WTC11 (cell line): ENCODE measurements at regions not wholly inside any gene's neighbourhood (a gene's known extent, or its start where the extent isn't known, plus 50 kb on each side); places are given as distances from the start of the nearest gene placed in this dataset.

Source experiments
- ATAC-seq: fragments of 200-7000 bp; cut with Tn5 transposase; 2 replicates; pipeline ENCODE4 v1.10.0; 2021; ENCODE audit warnings: mild to moderate bottlenecking, moderate library complexity
- CTCF ChIA-PET: fragments of 300-600 bp; sonication (Branson Sonifier 250); formaldehyde crosslinking; loops from one replicate; lab custom pipeline; 2021; ENCODE audit warnings: antibody characterized with exemption; lab: Charles Lee
- POLR2A ChIA-PET: fragments of 350-600 bp; sonication (Branson Sonifier 250); formaldehyde crosslinking; loops from one replicate; lab custom pipeline; 2021; ENCODE audit warnings: antibody characterized with exemption; lab: Charles Lee
- DNase-seq: peaks from one replicate; pipeline ENCODE4 v3.0.0; 2021; ENCODE audit warnings: low spot score
- H3K27ac Mint-ChIP-seq: 2 replicates; pipeline ENCODE4 v1.8.0; 2021; ENCODE audit warnings: mixed read lengths
- H3K27me3 Mint-ChIP-seq: 2 replicates; pipeline ENCODE4 v1.8.0; 2021; ENCODE audit warnings: low read depth, mild to moderate bottlenecking, moderate library complexity, mixed read lengths
- H3K36me3 Mint-ChIP-seq: 2 replicates; pipeline ENCODE4 v1.8.0; 2021; ENCODE audit warnings: mixed read lengths
- H3K4me1 Mint-ChIP-seq: 2 replicates; pipeline ENCODE4 v1.8.0; 2022; ENCODE audit warnings: mixed read lengths
- H3K4me3 Mint-ChIP-seq: 2 replicates; pipeline ENCODE4 v1.8.0; 2021; ENCODE audit warnings: mild to moderate bottlenecking, moderate library complexity, mixed read lengths
- H3K9me3 Mint-ChIP-seq: 2 replicates; pipeline ENCODE4 v1.8.0; 2021; ENCODE audit warnings: mixed read lengths
- CREM ChIP-seq: sonication (generic); formaldehyde crosslinking; IDR thresholded peaks from 2 replicates; pipeline ENCODE4 v1.8.1; 2022; ENCODE audit warnings: mild to moderate bottlenecking, missing genetic modification reagents, moderate library complexity
- E2F1 ChIP-seq: sonication (generic); formaldehyde crosslinking; IDR thresholded peaks from 2 replicates; pipeline ENCODE4 v1.8.0; 2022; ENCODE audit warnings: mild to moderate bottlenecking, missing genetic modification reagents
- ERG ChIP-seq: fragments of 250-450 bp; sonication (Bioruptor Pico); IDR thresholded peaks from 2 replicates; pipeline ENCODE4 v1.8.0; 2021; ENCODE audit warnings: mild to moderate bottlenecking
- FOXK1 ChIP-seq: sonication (generic); formaldehyde crosslinking; IDR thresholded peaks from 2 replicates; pipeline ENCODE4 v1.8.0; 2022; ENCODE audit warnings: mild to moderate bottlenecking, moderate library complexity, missing genetic modification reagents
- KAT7 ChIP-seq: sonication (generic); formaldehyde crosslinking; IDR thresholded peaks from 2 replicates; pipeline ENCODE4 v1.8.1; 2023; ENCODE audit warnings: missing genetic modification reagents, mild to moderate bottlenecking, borderline replicate concordance
- MXD4 ChIP-seq: fragments of 250-450 bp; sonication (Bioruptor Pico); IDR thresholded peaks from 2 replicates; pipeline ENCODE4 v1.8.0; 2021; ENCODE audit warnings: mild to moderate bottlenecking, moderate library complexity, borderline replicate concordance
- MYBL2 ChIP-seq: sonication (generic); formaldehyde crosslinking; IDR thresholded peaks from 2 replicates; pipeline ENCODE4 v1.8.1; 2023; ENCODE audit warnings: mild to moderate bottlenecking, moderate library complexity, missing genetic modification reagents
- NR2C2 ChIP-seq: sonication (generic); formaldehyde crosslinking; IDR thresholded peaks from 2 replicates; pipeline ENCODE4 v1.8.0; 2022; ENCODE audit warnings: mild to moderate bottlenecking, missing genetic modification reagents
- SP1 ChIP-seq: sonication (generic); formaldehyde crosslinking; conservative IDR thresholded peaks from 2 replicates; pipeline ENCODE4 v1.8.1; 2022; ENCODE audit warnings: missing genetic modification reagents
- ZNF232 ChIP-seq: sonication (generic); formaldehyde crosslinking; IDR thresholded peaks from 2 replicates; pipeline ENCODE4 v1.8.0; 2022; ENCODE audit warnings: mild to moderate bottlenecking, missing genetic modification reagents
- ZNF317 ChIP-seq: sonication (generic); formaldehyde crosslinking; IDR thresholded peaks from 2 replicates; pipeline ENCODE4 v1.8.1; 2023; ENCODE audit warnings: low read depth, mild to moderate bottlenecking, moderate library complexity, missing genetic modification reagents, borderline replicate concordance
- ZNF416 ChIP-seq: fragments of 250-450 bp; sonication (Bioruptor Pico); IDR thresholded peaks from 2 replicates; pipeline ENCODE4 v1.9.0; 2021; ENCODE audit warnings: mild to moderate bottlenecking, inconsistent platforms
- TF ChIP-seq, protein P1 (sequence below): sonication (generic); formaldehyde crosslinking; IDR thresholded peaks from 2 replicates; pipeline ENCODE4 v1.8.0; 2022; ENCODE audit warnings: missing genetic modification reagents
- TF ChIP-seq, protein P2 (sequence below): sonication (generic); formaldehyde crosslinking; IDR thresholded peaks from 2 replicates; pipeline ENCODE4 v1.8.1; 2022; ENCODE audit warnings: mild to moderate bottlenecking, moderate library complexity, missing genetic modification reagents
- TF ChIP-seq, protein P3 (sequence below): fragments of 250-450 bp; sonication (Bioruptor Pico); IDR thresholded peaks from 2 replicates; pipeline ENCODE4 v1.9.0; 2021; ENCODE audit warnings: mild to moderate bottlenecking

- H3K27ac Mint-ChIP-seq: no peak overlapping the region
- ATAC-seq (no peak), DNase-seq (no peak)
- no peaks in the 10 kb centered on the region for H3K27me3 Mint-ChIP-seq
- TF ChIP-seq ERG (no peak), NR2C2 (no peak), ZNF232 (CRISPR knock-in tag) (no peak), SP1 (CRISPR knock-in tag) (no peak), KAT7 (CRISPR knock-in tag) (no peak), ZNF317 (CRISPR knock-in tag) (no peak), MXD4 (CRISPR knock-in tag) (no peak), ZNF416 (no peak)
- TF ChIP-seq, protein P1, sequence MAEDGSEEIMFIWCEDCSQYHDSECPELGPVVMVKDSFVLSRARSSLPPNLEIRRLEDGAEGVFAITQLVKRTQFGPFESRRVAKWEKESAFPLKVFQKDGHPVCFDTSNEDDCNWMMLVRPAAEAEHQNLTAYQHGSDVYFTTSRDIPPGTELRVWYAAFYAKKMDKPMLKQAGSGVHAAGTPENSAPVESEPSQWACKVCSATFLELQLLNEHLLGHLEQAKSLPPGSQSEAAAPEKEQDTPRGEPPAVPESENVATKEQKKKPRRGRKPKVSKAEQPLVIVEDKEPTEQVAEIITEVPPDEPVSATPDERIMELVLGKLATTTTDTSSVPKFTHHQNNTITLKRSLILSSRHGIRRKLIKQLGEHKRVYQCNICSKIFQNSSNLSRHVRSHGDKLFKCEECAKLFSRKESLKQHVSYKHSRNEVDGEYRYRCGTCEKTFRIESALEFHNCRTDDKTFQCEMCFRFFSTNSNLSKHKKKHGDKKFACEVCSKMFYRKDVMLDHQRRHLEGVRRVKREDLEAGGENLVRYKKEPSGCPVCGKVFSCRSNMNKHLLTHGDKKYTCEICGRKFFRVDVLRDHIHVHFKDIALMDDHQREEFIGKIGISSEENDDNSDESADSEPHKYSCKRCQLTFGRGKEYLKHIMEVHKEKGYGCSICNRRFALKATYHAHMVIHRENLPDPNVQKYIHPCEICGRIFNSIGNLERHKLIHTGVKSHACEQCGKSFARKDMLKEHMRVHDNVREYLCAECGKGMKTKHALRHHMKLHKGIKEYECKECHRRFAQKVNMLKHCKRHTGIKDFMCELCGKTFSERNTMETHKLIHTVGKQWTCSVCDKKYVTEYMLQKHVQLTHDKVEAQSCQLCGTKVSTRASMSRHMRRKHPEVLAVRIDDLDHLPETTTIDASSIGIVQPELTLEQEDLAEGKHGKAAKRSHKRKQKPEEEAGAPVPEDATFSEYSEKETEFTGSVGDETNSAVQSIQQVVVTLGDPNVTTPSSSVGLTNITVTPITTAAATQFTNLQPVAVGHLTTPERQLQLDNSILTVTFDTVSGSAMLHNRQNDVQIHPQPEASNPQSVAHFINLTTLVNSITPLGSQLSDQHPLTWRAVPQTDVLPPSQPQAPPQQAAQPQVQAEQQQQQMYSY (CRISPR knock-in tag): no peak
- TF ChIP-seq, protein P2, sequence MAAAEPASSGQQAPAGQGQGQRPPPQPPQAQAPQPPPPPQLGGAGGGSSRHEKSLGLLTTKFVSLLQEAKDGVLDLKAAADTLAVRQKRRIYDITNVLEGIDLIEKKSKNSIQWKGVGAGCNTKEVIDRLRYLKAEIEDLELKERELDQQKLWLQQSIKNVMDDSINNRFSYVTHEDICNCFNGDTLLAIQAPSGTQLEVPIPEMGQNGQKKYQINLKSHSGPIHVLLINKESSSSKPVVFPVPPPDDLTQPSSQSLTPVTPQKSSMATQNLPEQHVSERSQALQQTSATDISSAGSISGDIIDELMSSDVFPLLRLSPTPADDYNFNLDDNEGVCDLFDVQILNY (CRISPR knock-in tag): no peak
- no peaks in the 10 kb centered on the region for H3K9me3 Mint-ChIP-seq
- H3K4me3 Mint-ChIP-seq: no peak overlapping the region
- ChIA-PET CTCF (no interaction called here), POLR2A (no interaction called here)
- no peaks in the 10 kb centered on the region for H3K36me3 Mint-ChIP-seq
- H3K4me1 Mint-ChIP-seq: peaks cover 9% of the 10 kb centered on the region
These were observed 1355.7 kb upstream of the ADGRL2 start for GRCh38 chr1:80445033-80445432.

- CTCF ChIA-PET: no interaction called here
- no peak for ATAC-seq
These were observed 1356.6 kb upstream of the ADGRL2 start for GRCh38 chr1:80444171-80444570.

More at GRCh38 chr1:80444171-80444570, 1356.6 kb upstream of the ADGRL2 start:
- TF ChIP-seq E2F1 (CRISPR knock-in tag) (no peak), FOXK1 (CRISPR knock-in tag) (no peak), MYBL2 (CRISPR knock-in tag) (no peak), CREM (no peak)
- TF ChIP-seq, protein P3, sequence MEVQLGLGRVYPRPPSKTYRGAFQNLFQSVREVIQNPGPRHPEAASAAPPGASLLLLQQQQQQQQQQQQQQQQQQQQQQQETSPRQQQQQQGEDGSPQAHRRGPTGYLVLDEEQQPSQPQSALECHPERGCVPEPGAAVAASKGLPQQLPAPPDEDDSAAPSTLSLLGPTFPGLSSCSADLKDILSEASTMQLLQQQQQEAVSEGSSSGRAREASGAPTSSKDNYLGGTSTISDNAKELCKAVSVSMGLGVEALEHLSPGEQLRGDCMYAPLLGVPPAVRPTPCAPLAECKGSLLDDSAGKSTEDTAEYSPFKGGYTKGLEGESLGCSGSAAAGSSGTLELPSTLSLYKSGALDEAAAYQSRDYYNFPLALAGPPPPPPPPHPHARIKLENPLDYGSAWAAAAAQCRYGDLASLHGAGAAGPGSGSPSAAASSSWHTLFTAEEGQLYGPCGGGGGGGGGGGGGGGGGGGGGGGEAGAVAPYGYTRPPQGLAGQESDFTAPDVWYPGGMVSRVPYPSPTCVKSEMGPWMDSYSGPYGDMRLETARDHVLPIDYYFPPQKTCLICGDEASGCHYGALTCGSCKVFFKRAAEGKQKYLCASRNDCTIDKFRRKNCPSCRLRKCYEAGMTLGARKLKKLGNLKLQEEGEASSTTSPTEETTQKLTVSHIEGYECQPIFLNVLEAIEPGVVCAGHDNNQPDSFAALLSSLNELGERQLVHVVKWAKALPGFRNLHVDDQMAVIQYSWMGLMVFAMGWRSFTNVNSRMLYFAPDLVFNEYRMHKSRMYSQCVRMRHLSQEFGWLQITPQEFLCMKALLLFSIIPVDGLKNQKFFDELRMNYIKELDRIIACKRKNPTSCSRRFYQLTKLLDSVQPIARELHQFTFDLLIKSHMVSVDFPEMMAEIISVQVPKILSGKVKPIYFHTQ (CRISPR knock-in tag): no peak
- Mint-ChIP-seq H3K9me3 (no peaks in the 10 kb centered on the region), H3K27me3 (no peaks in the 10 kb centered on the region), H3K27ac (no peak overlapping the region), H3K4me1 (peaks cover 15% of the 10 kb centered on the region), H3K4me3 (no peak overlapping the region), H3K36me3 (no peaks in the 10 kb centered on the region)
- POLR2A ChIA-PET: no interaction called here
- no peak for DNase-seq
